BE2C (cell line): ENCODE measurements at regions not wholly inside any gene's neighbourhood (a gene's known extent, or its start where the extent isn't known, plus 50 kb on each side); places are given as distances from the start of the nearest gene placed in this dataset.
"Not testable (repeated sequence)": the region's sequence is repeated elsewhere in the genome, so short reads cannot be mapped to it uniquely, and the experiment has no call there.

Experiments
- DNase-seq: peaks from one replicate; pipeline ENCODE4 v3.0.0-alpha.2; 2020
- H3K27me3 ChIP-seq: fragments of 250-450 bp; sonication (Bioruptor Pico); 2 replicates; pipeline ENCODE4 v1.5.1; 2020; ENCODE audit warnings: mild to moderate bottlenecking
- H3K36me3 ChIP-seq: fragments of 250-450 bp; sonication (Bioruptor Pico); 2 replicates; pipeline ENCODE4 v1.5.1; 2020; ENCODE audit warnings: mild to moderate bottlenecking
- H3K4me1 ChIP-seq: fragments of 250-450 bp; sonication (Bioruptor Pico); 2 replicates; pipeline ENCODE4 v1.5.1; 2020
- H3K4me3 ChIP-seq: 2 replicates; pipeline ENCODE4 v1.5.1; 2011; ENCODE audit warnings: low read depth, low read length
- H3K9me3 ChIP-seq: fragments of 250-450 bp; sonication (Bioruptor Pico); 2 replicates; pipeline ENCODE4 v1.5.1; 2020
- TF ChIP-seq, protein P1 (sequence below): IDR thresholded peaks from 2 replicates; pipeline ENCODE4 v1.5.1; 2012; ENCODE audit warnings: mild to moderate bottlenecking, low read depth, low read length

DNA sequence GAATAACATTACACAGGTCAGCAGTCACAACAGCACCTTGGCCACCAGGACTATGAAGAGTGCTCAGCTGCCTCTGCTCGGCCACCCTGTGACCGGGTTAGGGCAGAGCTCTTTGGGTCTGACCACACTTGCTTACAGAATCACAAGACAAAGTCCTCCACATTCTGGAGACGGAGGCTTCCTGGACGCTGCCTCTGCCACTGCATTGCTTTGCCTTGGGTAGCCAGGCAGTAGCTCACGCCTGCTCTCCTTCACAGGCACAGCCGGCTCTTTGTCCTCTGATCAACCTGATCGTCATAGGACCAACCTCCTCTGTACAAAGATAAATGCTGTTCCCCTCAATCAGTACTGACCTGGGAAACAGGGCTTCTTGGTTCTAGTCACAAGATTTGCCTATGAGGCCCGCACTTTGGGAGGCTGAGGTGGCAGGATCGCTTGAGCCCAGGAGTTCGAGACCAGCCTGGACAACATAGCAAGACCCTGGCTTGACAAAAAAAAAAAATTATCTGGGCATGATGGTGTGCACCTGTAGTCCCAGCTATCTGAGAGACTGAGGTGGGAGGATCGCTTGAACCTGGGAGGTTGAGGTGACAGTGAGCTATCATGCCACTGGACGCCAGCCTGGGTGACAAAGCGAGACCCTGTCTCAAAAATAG, 128.4 kb upstream of the IER5L start:
- DNase-seq = no peak
- peaks cover 3% of the 10 kb centered on the region; the same call in 1 of the 2 replicates for H3K9me3 ChIP-seq
- H3K36me3 ChIP-seq = no peaks in the 10 kb centered on the region
- no peak overlapping the region for H3K4me3 ChIP-seq
- TF ChIP-seq, protein P1, sequence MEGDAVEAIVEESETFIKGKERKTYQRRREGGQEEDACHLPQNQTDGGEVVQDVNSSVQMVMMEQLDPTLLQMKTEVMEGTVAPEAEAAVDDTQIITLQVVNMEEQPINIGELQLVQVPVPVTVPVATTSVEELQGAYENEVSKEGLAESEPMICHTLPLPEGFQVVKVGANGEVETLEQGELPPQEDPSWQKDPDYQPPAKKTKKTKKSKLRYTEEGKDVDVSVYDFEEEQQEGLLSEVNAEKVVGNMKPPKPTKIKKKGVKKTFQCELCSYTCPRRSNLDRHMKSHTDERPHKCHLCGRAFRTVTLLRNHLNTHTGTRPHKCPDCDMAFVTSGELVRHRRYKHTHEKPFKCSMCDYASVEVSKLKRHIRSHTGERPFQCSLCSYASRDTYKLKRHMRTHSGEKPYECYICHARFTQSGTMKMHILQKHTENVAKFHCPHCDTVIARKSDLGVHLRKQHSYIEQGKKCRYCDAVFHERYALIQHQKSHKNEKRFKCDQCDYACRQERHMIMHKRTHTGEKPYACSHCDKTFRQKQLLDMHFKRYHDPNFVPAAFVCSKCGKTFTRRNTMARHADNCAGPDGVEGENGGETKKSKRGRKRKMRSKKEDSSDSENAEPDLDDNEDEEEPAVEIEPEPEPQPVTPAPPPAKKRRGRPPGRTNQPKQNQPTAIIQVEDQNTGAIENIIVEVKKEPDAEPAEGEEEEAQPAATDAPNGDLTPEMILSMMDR = no peak
- H3K27me3 ChIP-seq = no peaks in the 10 kb centered on the region
- no peaks in the 10 kb centered on the region for H3K4me1 ChIP-seq

DNA sequence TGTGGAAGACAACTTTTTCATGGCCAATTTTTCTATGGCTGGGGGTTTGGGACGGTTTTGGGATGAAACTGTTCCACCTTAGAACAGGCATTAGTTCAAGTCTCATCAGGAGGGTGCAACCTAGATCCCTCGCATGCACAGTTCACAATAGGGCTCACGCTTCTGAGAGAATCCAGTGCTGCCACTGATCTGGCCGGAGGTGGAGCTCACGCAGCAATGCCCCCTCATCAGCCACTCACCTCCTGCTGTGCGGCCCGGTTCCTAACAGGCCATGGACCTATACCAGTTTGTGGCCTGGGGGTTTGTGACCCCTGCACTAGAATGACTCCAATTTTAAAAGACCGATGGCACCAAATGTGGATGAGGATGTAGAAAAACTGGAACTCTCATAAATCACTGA, 127.2 kb upstream of the IER5L start:
- TF ChIP-seq, protein P1 = no peak

DNA sequence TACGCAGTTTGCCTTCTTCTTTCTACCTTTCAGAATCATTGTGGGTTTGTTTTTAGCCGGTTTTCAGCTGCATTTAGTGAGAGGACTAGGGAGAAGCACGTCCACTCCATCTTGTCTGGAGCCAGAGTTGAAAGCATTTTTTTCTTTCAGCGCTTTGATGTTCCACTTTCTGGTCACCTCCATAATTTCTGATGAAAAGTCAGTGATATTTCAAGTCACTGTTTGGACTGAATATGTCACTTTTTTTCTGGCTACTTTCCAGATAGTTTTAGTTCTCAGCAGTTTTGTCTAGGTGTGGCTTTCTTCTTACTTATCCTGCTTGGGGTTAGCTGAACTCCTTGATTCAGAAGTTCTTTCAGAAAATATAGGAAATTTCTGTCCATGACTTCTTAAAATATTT, 123.9 kb upstream of the IER5L start:
- no peaks in the 10 kb centered on the region for H3K27me3 ChIP-seq
- no peaks in the 10 kb centered on the region for H3K36me3 ChIP-seq
- H3K9me3 ChIP-seq = peaks cover 3% of the 10 kb centered on the region; the same call in 1 of the 2 replicates
- H3K4me1 ChIP-seq = no peaks in the 10 kb centered on the region
- no peak for DNase-seq
- H3K4me3 ChIP-seq = no peak overlapping the region
- TF ChIP-seq, protein P1 = no peak

More for the DNA sequence above, 127.2 kb upstream of the IER5L start:
- Histone ChIP-seq H3K4me3 (no peak overlapping the region), H3K4me1 (no peaks in the 10 kb centered on the region), H3K9me3 (peaks cover 3% of the 10 kb centered on the region; the same call in 1 of the 2 replicates), H3K27me3 (no peaks in the 10 kb centered on the region), H3K36me3 (no peaks in the 10 kb centered on the region)
- no peak for DNase-seq

DNA sequence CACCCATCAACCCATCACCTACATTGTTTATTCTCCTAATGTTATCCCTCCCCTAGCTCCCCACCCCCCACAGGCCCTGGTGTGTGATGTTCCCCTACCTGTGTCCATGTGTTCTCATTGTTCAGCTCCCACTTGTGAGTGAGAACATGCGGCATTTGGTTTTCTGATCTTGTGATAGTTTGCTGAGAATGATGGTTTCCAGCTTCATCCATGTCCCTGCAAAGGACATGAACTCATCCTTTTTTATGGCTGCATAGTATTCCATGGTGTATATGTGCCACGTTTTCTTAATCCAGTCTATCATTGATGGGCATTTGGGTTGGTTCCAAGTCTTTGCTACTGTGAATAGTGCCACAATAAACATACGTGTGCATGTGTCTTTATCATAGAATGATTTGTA, 118.1 kb upstream of the IER5L start:
- H3K27me3 ChIP-seq, H3K4me1 ChIP-seq, H3K4me3 ChIP-seq, H3K9me3 ChIP-seq, DNase-seq, H3K36me3 ChIP-seq: not testable (repeated sequence)

DNA sequence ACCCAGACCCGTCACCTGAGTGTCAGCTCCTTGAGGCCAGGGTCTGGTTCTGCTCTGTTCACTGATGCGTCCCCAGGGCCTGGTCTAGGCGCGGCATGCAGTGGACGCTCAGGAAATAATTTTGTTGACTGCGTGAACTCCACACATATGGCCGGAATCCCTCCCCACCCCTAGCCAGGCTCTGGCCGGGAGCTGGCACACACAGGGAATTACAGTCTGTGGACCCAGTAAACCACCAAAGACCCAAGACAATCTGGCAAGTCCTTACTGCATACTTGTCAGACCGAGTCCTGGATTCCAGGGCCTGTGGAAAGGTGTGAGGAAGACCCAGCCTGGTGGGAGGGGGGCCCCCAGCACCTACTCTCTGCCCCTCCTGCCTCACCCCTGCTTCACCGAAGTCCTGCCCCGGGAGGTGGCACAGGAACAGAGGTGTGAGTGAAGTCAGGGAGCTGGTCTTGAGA, 113.0 kb upstream of the IER5L start:
- TF ChIP-seq, protein P1 = no peak
- H3K4me1 ChIP-seq = no peaks in the 10 kb centered on the region

DNA sequence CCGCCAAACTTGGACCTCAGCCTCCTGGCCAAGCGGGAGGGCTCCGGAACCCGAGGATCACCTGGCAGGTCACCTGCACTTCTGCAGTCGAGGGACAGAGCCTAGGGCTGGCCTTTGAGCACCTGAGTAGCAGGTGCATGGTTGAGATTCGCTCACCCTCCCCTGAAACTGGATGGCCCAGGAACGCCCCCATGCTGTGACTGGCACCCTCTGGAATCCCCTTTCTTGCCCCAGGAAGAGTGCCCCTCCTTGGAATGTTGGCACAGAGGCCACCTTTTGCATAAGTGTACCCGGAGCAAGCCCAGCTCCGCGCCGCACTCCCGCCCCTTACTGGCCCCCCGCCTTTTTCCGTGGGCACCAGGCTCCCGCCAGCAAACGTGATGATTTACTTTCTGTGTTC, 112.5 kb upstream of the IER5L start:
- H3K4me1 ChIP-seq = no peaks in the 10 kb centered on the region
- no peaks in the 10 kb centered on the region for H3K36me3 ChIP-seq
- TF ChIP-seq, protein P1 = no peak
- no peaks in the 10 kb centered on the region for H3K27me3 ChIP-seq
- H3K4me3 ChIP-seq = no peak overlapping the region
- no peak for DNase-seq
- H3K9me3 ChIP-seq = no peaks in the 10 kb centered on the region

More for the DNA sequence above, 113.0 kb upstream of the IER5L start:
- Histone ChIP-seq H3K36me3 (no peaks in the 10 kb centered on the region), H3K27me3 (no peaks in the 10 kb centered on the region), H3K9me3 (no peaks in the 10 kb centered on the region), H3K4me3 (no peak overlapping the region)
- no peak for DNase-seq
